Activated CD4-positive, alpha-beta T cell treated with anti-CD3 and anti-CD28 coated beads for 48 hours (primary cell): ENCODE measurements at regions not wholly inside any gene's neighbourhood (a gene's known extent, or its start where the extent isn't known, plus 50 kb on each side); places are given as distances from the start of the nearest gene placed in this dataset.
"Not testable (repeated sequence)": the region's sequence is repeated elsewhere in the genome, so short reads cannot be mapped to it uniquely, and the experiment has no call there.

Source experiments
- DNase-seq: peaks from one replicate; pipeline ENCODE4 v3.0.0-alpha.2; 2020

DNA sequence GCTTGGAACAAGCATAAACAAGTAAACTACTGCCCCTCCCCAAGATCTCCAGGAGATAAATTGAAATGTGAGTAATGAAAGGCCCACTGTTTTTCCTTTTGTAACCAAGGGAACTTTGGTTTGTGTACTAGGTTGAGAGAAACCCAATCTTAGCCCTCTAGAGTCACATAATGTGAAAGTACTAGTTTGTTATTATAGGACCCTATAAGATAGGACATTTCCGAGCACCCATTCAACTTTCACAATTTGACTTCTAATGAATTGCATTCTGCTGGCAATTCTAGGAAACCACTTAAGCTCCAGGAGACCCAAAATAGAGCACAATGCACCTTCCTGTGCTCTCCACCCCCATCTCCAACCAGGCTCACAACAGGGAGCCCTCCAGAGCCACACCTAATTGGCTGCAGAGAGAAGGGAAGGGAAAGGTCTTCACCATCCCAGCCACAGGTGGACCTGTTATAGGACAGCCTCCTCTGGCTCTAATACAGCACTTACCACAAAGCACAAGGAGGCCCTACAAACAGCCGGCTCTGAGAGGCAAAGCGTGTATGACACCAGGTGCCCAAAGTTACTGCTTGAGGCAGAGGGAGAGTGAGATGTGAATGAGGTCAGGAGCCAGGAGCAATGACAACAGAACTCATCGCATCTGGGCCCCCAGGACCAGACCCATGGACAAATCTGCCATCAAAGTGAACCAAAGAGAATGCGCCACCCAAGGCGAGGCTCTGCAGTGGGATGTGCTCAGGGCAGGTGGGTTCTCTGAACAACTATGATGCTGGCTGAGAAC is 163.3 kb upstream of the NTF3 start:
- DNase-seq: no peak

DNA sequence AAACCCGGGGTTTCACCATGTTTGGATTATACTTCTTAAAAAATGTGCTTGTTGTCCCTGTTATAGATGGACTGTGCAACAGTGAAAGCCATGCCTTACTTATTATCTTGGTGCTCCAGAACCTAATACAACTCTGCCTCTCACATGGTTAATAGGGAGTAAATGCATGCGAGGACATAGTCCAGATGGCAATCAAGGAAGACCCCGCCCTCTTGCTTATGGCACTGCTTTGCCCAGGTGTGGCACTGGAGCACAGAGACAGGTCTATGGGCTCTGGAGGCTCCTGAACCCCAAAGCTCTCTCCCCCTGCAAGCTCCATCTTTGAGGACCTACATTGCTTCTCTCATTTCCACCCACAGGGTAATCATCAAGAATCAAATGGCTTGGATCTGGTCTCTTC is 162.1 kb upstream of the NTF3 start:
- no peak for DNase-seq

- no peak for DNase-seq
Observed at GRCh38 chr12:5272018-5272785, 159.7 kb upstream of the NTF3 start.

DNA sequence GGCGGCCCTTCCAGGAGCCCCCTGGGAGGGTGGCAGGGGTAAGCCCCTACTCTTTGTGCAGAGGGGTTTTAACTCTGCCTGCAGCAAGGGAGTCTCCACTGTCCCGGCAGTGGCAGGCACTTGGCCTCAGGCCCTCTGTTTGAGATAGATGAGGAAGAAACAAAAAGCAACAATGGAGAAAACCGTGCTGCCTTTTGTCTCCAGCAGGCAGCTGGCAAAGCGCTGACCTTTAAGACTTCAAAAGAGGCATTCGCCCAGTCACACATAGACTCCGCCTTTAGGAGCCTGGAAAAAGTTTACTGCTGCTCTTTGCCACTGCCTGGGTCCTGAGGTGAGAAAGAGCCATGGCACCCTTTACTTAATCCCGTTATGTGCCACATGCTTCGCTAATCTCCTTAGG is 158.2 kb upstream of the NTF3 start:
- no peak for DNase-seq

DNA sequence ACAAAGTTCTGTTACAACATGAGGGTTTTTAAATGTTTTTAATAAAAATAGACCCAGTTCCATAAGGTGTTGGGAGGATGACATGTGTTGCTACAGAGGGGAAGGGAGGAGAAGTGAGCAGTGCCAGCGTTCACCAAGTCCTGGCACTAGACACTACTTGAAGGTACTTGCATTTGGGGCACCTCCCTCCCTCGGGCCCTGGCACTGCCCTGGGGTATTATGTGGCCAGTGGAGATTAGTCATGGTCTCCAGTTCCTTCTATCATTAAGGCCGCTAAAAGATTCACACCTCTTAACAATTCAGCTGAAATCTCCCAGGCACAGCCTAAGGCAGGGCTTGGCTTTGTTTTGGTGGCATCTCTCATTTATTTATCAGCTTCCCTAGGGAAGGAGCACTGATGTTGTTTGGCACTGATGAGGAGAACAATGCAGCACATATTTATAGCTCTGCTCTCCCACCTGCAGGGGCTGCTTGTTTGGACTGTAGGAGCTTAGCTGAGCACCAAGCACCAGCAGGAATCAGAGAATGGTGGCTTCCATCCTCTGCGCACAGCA is 155.5 kb upstream of the NTF3 start:
- no peak for DNase-seq

DNA sequence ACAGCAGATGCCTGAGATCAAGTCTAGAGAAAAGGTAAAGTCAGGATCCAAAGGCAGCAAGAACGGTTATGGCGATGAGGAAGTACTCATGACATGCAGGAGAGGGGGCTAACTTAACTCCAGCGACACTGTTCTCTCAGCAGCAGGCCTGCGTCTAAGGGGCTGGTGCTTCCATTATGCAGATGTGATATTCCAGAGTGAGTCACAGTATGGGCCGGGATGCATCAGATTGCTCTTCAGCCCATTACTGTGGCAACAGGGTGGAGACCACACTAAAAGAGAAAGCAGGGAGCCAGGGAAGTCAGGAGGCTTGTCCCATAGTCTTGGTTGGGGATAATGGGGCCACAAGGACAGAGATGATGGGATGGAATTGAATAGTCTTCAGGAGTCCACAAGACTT is 151.8 kb upstream of the NTF3 start:
- DNase-seq: no peak

DNA sequence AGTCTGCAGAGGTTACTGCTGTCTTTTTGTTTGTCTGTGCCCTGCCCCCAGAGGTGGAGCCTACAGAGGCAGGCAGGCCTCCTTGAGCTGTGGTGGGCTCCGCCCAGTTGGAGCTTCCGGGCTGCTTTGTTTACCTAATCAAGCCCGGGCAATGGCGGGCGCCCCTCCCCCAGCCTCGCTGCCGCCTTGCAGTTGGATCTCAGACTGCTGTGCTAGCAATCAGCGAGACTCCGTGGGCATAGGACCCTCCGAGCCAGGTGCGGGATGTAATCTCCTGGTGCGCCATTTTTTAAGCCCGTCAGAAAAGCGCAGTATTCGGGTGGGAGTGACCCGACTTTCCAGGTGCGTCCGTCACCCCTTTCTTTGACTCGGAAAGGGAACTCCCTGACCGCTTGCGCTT is 141.5 kb upstream of the NTF3 start:
- DNase-seq: not testable (repeated sequence)

DNA sequence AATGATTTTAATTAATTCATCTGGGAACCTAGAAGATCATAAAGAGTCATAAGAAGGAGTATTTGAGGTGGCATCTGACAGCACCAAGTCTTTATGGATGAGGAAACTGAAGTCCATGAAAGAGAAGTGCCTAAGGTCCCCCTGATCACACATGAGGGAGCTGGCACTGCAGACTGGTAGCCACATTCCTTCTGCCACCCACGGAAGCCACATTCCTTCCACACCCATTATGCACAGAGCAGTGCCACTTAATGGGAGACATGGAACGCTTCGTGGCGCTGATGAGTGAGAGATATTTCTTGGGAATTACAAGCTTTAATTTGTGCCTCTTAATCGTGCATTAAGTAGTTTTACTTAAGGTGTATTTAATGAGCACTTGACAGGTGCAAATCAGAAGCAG is 139.3 kb upstream of the NTF3 start:
- no peak for DNase-seq

- no peak for DNase-seq
Observed at GRCh38 chr12:5293773-5294172, 138.1 kb upstream of the NTF3 start.

GRCh38 chr12:5294274-5295070 is 137.4 kb upstream of the NTF3 start:
- no peak for DNase-seq

GRCh38 chr12:5295151-5295550 is 136.8 kb upstream of the NTF3 start:
- no peak for DNase-seq

DNA sequence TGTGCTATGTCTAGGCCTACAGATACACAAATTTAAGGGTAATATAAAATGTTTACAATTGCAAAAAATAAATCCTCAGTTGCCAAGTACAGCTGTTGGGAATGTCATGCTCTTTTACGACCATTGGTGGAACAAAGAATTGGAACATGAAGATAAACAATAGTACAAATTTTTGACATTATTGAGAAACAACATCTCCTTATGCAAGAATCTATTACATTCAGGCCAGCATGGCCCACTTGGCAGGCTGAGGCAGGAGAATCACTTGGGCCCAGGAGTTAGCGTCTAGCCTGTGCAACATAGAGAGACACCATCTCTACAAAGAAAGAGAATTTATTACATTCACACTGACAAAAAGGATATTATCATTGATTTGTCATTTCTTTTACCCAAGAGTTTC is 135.9 kb upstream of the NTF3 start:
- DNase-seq: no peak

DNA sequence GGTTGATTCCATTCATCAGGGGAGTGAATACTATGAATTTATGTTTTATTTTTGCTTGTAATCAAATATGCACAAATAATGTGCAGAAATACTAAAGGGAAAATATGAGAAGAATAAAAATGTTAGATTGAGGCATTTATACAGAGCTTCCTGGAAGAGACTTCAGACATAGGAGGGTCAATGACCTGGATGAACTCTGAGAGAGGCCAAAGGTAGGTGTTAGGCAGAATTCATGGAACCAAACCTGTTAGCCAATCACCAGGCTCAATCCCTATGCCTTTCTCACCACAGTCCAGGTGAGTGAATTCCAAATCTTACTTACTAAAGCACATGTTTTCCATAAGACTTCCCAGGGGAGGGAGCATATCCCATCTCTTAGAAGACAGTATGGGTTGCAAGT is 130.4 kb upstream of the NTF3 start:
- DNase-seq: no peak

GRCh38 chr12:5305425-5305824 is 126.5 kb upstream of the NTF3 start:
- no peak for DNase-seq

DNA sequence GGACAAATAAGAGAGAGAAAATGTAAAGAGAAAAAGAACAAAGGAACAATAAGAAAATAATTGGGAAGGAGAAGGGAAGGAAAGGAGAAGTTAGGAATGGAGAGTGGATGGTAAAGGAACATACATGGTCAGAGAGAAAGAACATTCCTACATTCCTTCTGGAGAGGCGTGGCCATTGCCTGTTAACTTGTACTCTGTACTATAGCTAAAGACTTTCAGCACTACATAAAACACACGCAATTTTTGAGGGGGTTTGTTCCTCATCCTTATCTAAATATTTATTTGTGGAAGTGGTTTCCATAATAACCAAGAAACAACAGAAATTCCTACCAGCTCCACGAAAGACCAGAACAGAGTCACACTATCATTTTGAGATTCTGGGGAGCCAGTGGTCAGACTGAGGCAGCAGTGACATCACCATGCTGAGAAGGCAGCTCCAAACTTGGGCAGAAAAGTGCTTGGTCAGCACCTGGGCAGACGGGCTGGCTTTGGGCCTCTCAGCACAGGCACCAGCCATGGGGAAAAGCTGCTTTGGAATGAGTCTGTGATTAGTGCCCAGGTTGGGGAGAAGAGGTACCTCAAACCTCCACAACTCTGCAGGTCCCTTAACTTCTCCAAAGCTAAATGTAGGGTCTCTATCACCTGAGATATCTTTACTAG is 125.9 kb upstream of the NTF3 start:
- no peak for DNase-seq

- no peak for DNase-seq
Observed at GRCh38 chr12:5307065-5307464, 124.8 kb upstream of the NTF3 start.

GRCh38 chr12:5308216-5308615 is 123.7 kb upstream of the NTF3 start:
- no peak for DNase-seq

DNA sequence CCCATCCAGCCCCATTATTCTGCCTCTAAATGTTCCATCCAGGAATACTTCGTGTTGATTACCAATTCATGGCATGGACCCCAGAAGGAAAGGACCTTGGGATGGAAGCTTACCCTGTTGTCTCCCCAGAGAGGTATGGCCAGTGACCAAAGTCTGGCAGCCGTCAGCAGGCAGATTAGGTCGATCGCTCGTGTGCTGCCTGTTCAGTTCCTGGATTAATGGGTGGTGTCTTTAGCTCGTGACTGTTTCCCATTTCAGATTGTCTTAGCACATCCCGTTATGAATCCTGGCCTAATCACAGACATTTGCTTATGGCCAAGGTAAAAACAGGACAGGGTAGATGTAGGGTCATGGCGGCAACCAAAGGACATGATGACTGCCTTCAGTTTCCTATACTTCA is 122.9 kb upstream of the NTF3 start:
- DNase-seq: no peak

GRCh38 chr12:5309654-5310053 is 122.3 kb upstream of the NTF3 start:
- DNase-seq: no peak

- DNase-seq: no peak
Observed at GRCh38 chr12:5310151-5310550, 121.8 kb upstream of the NTF3 start.

DNA sequence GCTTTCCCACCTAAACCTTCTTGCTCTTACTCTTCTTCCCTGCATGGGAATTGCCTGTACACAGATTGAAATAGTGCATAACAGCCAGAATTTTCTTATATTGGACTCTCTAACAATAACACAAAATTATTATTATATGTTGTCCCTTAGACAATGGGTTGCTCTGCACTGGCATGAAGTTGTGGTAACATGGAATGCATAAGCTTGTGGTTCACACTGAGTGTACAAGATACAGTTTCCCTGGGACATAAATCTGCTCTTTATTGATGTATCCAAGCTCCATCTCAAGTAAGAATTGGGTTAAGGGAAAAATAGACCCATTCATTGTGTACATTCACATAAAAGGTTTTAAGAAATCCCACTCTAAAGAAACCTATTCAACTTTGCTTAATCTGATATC is 114.4 kb upstream of the NTF3 start:
- no peak for DNase-seq

DNA sequence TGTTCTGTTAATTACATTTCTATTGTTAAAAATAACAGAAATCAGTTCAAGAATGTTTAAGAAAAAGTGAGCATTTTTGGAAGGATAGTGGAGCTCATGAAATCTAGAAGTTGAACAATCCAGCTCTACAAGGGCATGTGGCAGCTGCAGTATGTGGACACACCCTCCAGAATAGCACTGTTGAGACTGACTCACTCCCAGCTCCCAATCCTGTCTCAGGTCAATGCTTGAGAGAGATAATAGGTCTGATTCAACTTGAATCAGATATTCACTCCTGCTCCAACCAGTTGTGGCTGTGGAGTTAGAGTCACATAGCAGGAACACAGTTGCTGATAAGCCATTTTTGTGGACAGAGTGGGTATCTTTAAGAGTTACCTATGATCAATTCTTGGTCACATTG is 113.0 kb upstream of the NTF3 start:
- no peak for DNase-seq
